AG04450 (cell line): ENCODE measurements at regions not wholly inside any gene's neighbourhood (a gene's known extent, or its start where the extent isn't known, plus 50 kb on each side); places are given as distances from the start of the nearest gene placed in this dataset.

Experiments
- CTCF ChIA-PET: fragments of 300-600, 350-600 bp; formaldehyde crosslinking; extraction: SDS; loops from one replicate; lab custom pipeline; 2022; ENCODE audit warnings: antibody characterized with exemption, inconsistent platforms; lab: Charles Lee
- POLR2A ChIA-PET: fragments of 350-600 bp; formaldehyde crosslinking; extraction: SDS; loops from one replicate; lab custom pipeline; 2021; ENCODE audit warnings: antibody characterized with exemption, inconsistent platforms; lab: Yijun Ruan, JAX
- DNase-seq: peaks from one replicate; pipeline ENCODE4 v3.0.0-alpha.2; 2011; ENCODE audit warnings: low read depth, low spot score
- H3K27ac ChIP-seq: one replicate; pipeline ENCODE4 v1.5.1; 2012; ENCODE audit warnings: low read depth, low read length, control low read depth
- H3K27me3 ChIP-seq: one replicate; pipeline ENCODE4 v1.6.0; 2012; ENCODE audit warnings: low read length; ENCODE audit not compliant: control insufficient read depth, insufficient read depth
- H3K4me3 ChIP-seq: 2 replicates; pipeline ENCODE4 v1.5.1; 2011; ENCODE audit warnings: mild to moderate bottlenecking, low read depth, low read length, control low read depth
- H3K9me3 ChIP-seq: 2 replicates; pipeline ENCODE4 v1.5.1; 2012; ENCODE audit warnings: low read length; ENCODE audit not compliant: control insufficient read depth, insufficient read depth
- TF ChIP-seq, protein P1 (sequence below): IDR thresholded peaks from 2 replicates; pipeline ENCODE4 v1.5.1; 2011; ENCODE audit warnings: low read depth, low read length, control low read depth, inconsistent platforms

DNA sequence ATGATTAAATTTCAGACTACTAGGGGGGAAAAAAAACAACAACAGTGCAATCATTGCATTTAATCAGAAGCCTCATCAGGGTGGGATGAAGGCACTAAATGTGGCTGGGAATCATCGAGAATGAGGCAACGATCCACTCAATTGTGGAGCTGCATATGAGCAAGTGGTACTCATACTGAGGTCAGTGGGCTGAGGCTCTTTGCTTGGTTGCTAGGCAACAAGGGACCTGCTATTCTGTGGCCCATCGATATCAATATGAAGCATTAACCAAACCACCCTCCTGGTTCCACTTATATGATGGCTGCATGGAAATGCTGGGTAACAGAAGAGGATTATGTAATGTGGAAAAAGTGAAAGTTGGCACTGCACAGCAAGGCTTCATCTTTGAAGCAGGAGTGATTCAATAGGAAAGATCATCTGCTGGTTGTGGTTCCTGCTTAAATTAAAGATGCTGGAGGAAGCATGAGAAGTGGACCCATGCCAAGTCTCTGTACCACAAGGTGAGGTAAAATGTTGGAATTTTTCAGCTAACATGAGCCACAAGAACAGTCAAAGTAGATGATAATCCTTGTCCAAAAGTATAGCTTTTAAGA lies 159.8 kb upstream of the HMHB1 start:
- DNase-seq: no peak
- H3K4me3 ChIP-seq: no peak overlapping the region
- ChIA-PET POLR2A (no interaction called here), CTCF (no interaction called here)
- H3K27me3 ChIP-seq: no peaks in the 10 kb centered on the region
- TF ChIP-seq, protein P1, sequence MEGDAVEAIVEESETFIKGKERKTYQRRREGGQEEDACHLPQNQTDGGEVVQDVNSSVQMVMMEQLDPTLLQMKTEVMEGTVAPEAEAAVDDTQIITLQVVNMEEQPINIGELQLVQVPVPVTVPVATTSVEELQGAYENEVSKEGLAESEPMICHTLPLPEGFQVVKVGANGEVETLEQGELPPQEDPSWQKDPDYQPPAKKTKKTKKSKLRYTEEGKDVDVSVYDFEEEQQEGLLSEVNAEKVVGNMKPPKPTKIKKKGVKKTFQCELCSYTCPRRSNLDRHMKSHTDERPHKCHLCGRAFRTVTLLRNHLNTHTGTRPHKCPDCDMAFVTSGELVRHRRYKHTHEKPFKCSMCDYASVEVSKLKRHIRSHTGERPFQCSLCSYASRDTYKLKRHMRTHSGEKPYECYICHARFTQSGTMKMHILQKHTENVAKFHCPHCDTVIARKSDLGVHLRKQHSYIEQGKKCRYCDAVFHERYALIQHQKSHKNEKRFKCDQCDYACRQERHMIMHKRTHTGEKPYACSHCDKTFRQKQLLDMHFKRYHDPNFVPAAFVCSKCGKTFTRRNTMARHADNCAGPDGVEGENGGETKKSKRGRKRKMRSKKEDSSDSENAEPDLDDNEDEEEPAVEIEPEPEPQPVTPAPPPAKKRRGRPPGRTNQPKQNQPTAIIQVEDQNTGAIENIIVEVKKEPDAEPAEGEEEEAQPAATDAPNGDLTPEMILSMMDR: no peak
- H3K27ac ChIP-seq: no peak overlapping the region
- H3K9me3 ChIP-seq: no peaks in the 10 kb centered on the region

DNA sequence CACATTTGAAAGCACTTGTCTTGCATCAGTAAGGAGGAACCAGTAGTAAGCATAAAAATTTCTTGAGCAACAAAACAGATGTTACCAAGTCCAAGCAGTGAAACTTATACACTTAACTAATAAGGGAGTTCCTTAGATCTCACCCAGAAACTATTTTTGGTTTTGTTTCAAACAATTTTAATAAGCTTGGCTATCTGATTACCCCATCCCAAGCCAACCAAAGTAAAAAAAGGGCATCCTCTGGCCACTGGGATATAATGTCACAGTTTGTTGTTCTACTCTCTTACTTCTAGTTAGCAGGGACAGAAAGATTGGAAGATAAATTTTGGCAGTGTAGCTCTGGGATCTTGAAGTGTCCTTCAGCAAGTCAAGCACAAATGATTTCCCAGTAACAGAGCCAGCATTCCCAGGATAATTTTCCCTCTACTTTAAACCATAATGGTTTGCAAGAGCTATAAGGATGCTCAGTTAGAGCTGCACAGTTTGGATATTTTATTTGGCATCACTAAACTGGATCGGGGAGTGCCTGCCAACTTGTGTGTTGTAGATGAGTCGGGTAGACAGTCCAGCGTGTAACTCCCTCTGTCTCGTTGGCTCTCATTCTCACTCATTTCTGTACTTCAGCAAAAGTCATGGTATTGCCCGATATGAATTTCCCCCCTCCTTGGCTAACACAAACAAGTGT lies 161.9 kb upstream of the HMHB1 start:
- Histone ChIP-seq H3K27me3 (no peaks in the 10 kb centered on the region), H3K9me3 (no peaks in the 10 kb centered on the region), H3K4me3 (no peak overlapping the region), H3K27ac (no peak overlapping the region)
- CTCF ChIA-PET: no interaction called here
- no peak for DNase-seq
- TF ChIP-seq, protein P1: no peak
- POLR2A ChIA-PET: no interaction called here

DNA sequence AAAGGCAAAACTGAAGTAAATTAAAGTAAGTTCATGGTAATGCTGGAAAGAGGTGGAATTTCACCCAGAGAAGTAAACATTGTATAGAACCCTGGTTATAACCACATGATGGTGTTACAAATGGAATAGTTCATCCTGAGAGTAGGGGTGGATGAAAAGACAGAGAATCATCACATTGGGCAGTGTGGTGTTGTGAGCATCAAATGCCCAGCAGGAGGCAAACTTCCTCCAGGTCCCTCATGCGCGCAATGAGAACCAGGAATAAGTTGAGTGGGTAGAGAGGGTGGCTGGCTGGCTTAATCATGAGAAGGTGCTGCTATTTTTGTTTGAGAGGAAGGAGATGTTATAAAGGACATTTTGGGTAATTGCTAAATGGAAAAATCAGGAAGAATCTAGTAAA lies 163.3 kb upstream of the HMHB1 start:
- H3K9me3 ChIP-seq: no peaks in the 10 kb centered on the region
- H3K27ac ChIP-seq: no peak overlapping the region
- DNase-seq: no peak
- no peaks in the 10 kb centered on the region for H3K27me3 ChIP-seq
- ChIA-PET POLR2A (no interaction called here), CTCF (interaction anchor here (0.5 kb wide), 1 partner anchor 18 kb away, joined by 3 read pairs; no protein-coding TSS in a partner anchor)
- TF ChIP-seq, protein P1: 0 out of 2 replicates have a peak, but pooled peaks have one; percentile 16
- H3K4me3 ChIP-seq: no peak overlapping the region

DNA sequence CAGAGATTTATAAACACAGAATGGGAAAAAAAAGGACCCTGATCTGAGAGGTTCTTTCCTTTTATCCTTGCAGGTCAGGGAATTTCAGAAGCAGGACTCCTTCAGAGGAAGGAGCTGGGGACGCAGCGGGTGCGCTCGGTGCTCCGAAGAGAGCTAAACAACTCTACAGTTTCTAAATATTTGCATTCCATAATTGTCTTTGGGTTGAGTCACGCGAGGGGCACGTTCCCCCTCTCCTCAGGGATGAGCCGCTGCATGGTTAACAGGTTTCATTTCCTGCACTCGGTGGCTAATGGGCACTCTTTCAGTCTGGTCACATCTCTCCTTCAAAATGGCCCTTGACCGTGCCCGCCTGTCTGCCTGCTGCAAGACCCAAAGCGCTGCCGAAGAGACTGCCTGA lies 165.0 kb upstream of the HMHB1 start:
- Histone ChIP-seq H3K27ac (no peak overlapping the region), H3K9me3 (no peaks in the 10 kb centered on the region), H3K27me3 (no peaks in the 10 kb centered on the region), H3K4me3 (no peak overlapping the region)
- TF ChIP-seq, protein P1: no peak
- ChIA-PET POLR2A (interaction anchor here (0.5 to 0.9 kb wide), 3 partner anchors 16 to 898 kb away, joined by 3 to 4 read pairs (median 3); partner anchors contain the start of gene NR3C1), CTCF (no interaction called here)
- no peak for DNase-seq

DNA sequence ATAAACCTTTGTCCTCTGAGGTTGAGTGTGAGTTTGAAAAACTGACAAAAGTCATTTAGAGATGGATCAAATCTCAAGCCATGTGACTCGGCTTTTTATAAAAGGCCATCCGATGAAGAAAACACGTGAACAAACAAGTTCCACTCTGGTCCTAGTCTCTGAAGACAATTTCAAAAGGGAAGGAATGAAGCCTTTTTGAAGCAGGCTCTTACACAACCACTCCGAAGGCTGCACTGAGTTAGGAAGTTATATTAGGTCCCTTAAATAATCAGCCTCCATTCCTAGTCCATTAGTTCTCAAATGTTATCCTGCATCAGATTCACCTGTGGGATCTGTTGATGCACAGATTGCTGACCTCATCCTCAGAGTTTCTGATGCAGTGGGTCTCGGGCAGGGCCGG lies 166.6 kb upstream of the HMHB1 start:
- TF ChIP-seq, protein P1: no peak
- Histone ChIP-seq H3K27ac (no peak overlapping the region), H3K27me3 (no peaks in the 10 kb centered on the region), H3K4me3 (no peak overlapping the region), H3K9me3 (no peaks in the 10 kb centered on the region)
- DNase-seq: no peak
- ChIA-PET POLR2A (no interaction called here), CTCF (no interaction called here)
